ENCODE measurements at regions not wholly inside any gene's neighbourhood (a gene's known extent, or its start where the extent isn't known, plus 50 kb on each side); places are given as distances from the start of the nearest gene placed in this dataset.

- TF ChIP-seq EP300 (IDR thresholded peaks at IDR 0.05), result no peak
- no peak for TF ChIP-seq CTCF (IDR thresholded peaks at IDR 0.05)
- no peak for TF ChIP-seq POLR2AphosphoS5 (IDR thresholded peaks at IDR 0.05)
- no peak for TF ChIP-seq POLR2A (IDR thresholded peaks at IDR 0.05)
- intact Hi-C loops (cut with DNase I; ENCODE audit: low total_unique reads), result no loop called here
Observed at GRCh38 chr22:47775191-47775590, 1012.7 kb downstream of the TBC1D22A start.

GRCh38 chr22:47773635-47774034, 1011.2 kb downstream of the TBC1D22A start:
- no peak for DNase-seq
- H3K4me1 ChIP-seq, result no peaks in the 10 kb centered on the region
- H3K4me3 ChIP-seq, result no peak overlapping the region
- no peak overlapping the region for H3K27ac ChIP-seq
- no peaks in the 10 kb centered on the region for H3K9me3 ChIP-seq
- no peaks in the 10 kb centered on the region for H3K36me3 ChIP-seq
- intact Hi-C loops (cut with DNase I; ENCODE audit: low total_unique reads), result no loop called here
- 54 to 72% (median 66%) methylated on average over 2 of the region's 2 CpGs for WGBS, 5 donors
- H3K27me3 ChIP-seq, result peaks cover 0 to 10% (median 0%) of the 10 kb centered on the region in 3 donors
- no peak for TF ChIP-seq EP300 (IDR thresholded peaks at IDR 0.05)
- no peak for TF ChIP-seq CTCF (IDR thresholded peaks at IDR 0.05)
- TF ChIP-seq POLR2A (IDR thresholded peaks at IDR 0.05), result no peak
- TF ChIP-seq POLR2AphosphoS5 (IDR thresholded peaks at IDR 0.05), result no peak

More at GRCh38 chr22:47775191-47775590, 1012.7 kb downstream of the TBC1D22A start:
- Histone ChIP-seq H3K9me3 (no peaks in the 10 kb centered on the region), H3K27ac (no peak overlapping the region), H3K4me1 (no peaks in the 10 kb centered on the region), H3K4me3 (no peak overlapping the region), H3K27me3 (peaks cover 0 to 12% (median 0%) of the 10 kb centered on the region in 3 donors), H3K36me3 (no peaks in the 10 kb centered on the region)
- DNase-seq, result no peak
- 52 to 62% (median 55%) methylated on average over 4 of the region's 4 CpGs for WGBS, 5 donors

- DNase-seq, result no peak
- 73 to 87% (median 83%) methylated on average over 3 of the region's 3 CpGs for WGBS, 5 donors
- H3K4me3 ChIP-seq, result no peak overlapping the region
Observed at GRCh38 chr22:47772864-47773263, 1010.4 kb downstream of the TBC1D22A start.

GRCh38 chr22:47769652-47770051, 1007.2 kb downstream of the TBC1D22A start:
- no peak for TF ChIP-seq POLR2A (IDR thresholded peaks at IDR 0.05)
- TF ChIP-seq EP300 (IDR thresholded peaks at IDR 0.05), result no peak
- no peak for TF ChIP-seq POLR2AphosphoS5 (IDR thresholded peaks at IDR 0.05)
- no peak for TF ChIP-seq CTCF (IDR thresholded peaks at IDR 0.05)
- intact Hi-C loops (cut with DNase I; ENCODE audit: low total_unique reads), result no loop called here
- no peaks in the 10 kb centered on the region for H3K36me3 ChIP-seq
- DNase-seq, result no peak
- WGBS, 5 donors, result 84 to 89% (median 86%) methylated on average over 6 of the region's 6 CpGs
- peaks cover 0 to 21% (median 0%) of the 10 kb centered on the region in 3 donors for H3K27me3 ChIP-seq
- no peaks in the 10 kb centered on the region for H3K4me1 ChIP-seq
- no peaks in the 10 kb centered on the region for H3K9me3 ChIP-seq
- no peak overlapping the region for H3K4me3 ChIP-seq
- H3K27ac ChIP-seq, result no peak overlapping the region

More at GRCh38 chr22:47772864-47773263, 1010.4 kb downstream of the TBC1D22A start:
- Histone ChIP-seq H3K4me1 (no peaks in the 10 kb centered on the region), H3K36me3 (no peaks in the 10 kb centered on the region), H3K27ac (no peak overlapping the region), H3K27me3 (peaks cover 0 to 10% (median 0%) of the 10 kb centered on the region in 3 donors), H3K9me3 (no peaks in the 10 kb centered on the region)
- no peak for TF ChIP-seq POLR2AphosphoS5 (IDR thresholded peaks at IDR 0.05)
- no peak for TF ChIP-seq POLR2A (IDR thresholded peaks at IDR 0.05)
- TF ChIP-seq CTCF (IDR thresholded peaks at IDR 0.05), result no peak
- TF ChIP-seq EP300 (IDR thresholded peaks at IDR 0.05), result no peak
- intact Hi-C loops (cut with DNase I; ENCODE audit: low total_unique reads), result no loop called here
